ENCODE measurements at regions not wholly inside any gene's neighbourhood (a gene's known extent, or its start where the extent isn't known, plus 50 kb on each side); places are given as distances from the start of the nearest gene placed in this dataset.

DNA sequence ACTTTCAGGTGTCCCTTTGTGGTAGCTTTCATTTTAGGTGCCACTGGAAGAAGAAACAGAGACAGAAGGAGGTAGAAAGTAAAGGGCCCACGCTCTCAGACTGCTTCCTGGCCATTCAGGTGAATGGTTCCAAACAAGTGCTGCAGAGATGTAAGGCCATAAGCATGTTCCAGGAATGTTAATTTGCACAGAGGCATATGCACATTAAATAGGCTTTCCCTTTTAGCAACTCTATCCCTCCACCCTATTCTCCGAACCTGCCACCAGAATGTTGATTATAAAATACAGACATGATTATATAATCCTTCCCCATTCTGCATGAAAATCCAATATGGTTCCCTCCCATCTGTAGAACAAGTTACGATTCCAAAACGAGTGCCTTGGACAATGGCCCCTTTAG is 297.2 kb downstream of the C6orf118 start:
- Histone ChIP-seq H3K27ac (no peak overlapping the region), H3K36me3 (no peaks in the 10 kb centered on the region), H3K4me1 (no peaks in the 10 kb centered on the region), H3K27me3 (no peaks in the 10 kb centered on the region), H3K9me3 (no peaks in the 10 kb centered on the region), H3K4me3 (no peak overlapping the region)
- WGBS (ENCODE audit: insufficient coverage, low coverage, low lambda C conversion rate, missing lambda C conversion rate) = 65% methylated on average over 3 of the region's 4 CpGs
- DNase-seq (no peak), ATAC-seq (no peak)
- no peak for TF ChIP-seq POLR2A (IDR thresholded peaks at IDR 0.05)
- TF ChIP-seq, protein P1, sequence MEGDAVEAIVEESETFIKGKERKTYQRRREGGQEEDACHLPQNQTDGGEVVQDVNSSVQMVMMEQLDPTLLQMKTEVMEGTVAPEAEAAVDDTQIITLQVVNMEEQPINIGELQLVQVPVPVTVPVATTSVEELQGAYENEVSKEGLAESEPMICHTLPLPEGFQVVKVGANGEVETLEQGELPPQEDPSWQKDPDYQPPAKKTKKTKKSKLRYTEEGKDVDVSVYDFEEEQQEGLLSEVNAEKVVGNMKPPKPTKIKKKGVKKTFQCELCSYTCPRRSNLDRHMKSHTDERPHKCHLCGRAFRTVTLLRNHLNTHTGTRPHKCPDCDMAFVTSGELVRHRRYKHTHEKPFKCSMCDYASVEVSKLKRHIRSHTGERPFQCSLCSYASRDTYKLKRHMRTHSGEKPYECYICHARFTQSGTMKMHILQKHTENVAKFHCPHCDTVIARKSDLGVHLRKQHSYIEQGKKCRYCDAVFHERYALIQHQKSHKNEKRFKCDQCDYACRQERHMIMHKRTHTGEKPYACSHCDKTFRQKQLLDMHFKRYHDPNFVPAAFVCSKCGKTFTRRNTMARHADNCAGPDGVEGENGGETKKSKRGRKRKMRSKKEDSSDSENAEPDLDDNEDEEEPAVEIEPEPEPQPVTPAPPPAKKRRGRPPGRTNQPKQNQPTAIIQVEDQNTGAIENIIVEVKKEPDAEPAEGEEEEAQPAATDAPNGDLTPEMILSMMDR (IDR thresholded peaks at IDR 0.05) = no peak
- intact Hi-C loops (cut with DNase I) = no loop called here

DNA sequence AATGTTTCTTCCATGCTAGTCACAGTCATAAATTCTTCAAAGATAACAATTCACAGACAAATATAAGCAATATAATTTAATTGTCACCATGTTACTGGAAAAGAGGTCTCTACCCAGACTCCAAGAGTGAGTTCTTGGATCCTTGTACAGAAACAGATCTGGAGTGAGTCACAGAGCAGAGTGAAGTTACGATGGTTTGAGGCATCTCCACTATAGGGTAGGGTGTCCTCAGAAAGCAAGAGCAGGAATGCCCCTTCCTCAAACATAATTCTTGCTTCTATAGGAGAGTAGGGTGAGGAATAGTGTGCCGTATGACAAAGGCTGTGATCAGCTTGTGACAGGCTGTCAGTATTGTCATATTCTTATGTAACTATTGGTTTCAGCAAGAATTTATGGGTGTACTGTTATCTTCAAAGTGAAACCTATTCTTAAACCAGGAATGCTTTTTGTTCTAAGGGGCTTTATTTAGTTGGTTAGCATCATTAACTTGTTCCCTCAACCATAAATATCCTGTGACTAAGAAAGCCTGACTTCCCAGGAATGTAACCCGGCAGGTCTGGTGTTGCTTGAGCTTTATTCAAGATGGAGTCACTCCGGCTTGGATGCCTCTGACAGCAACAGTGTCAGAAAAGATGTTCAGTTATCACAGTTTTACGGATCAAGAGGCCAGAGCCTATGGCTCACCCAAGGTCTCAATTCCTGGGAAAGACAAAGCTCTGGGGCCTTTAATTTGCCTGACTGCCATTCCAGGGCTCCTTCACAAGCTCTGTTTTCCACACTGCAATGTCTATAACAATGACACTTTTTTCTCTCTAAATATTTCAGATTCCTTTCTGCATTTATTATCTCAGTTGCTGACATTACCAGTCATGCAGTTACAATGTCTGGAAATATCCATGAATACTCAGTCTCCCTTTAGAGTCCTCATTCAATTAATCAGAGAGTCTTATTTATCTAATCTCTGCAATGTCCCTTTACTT is 298.6 kb downstream of the C6orf118 start:
- Histone ChIP-seq H3K4me1 (no peaks in the 10 kb centered on the region), H3K36me3 (no peaks in the 10 kb centered on the region), H3K9me3 (no peaks in the 10 kb centered on the region), H3K4me3 (no peak overlapping the region), H3K27ac (no peak overlapping the region), H3K27me3 (no peaks in the 10 kb centered on the region)
- no peak for TF ChIP-seq POLR2A (IDR thresholded peaks at IDR 0.05)
- TF ChIP-seq, protein P1 (IDR thresholded peaks at IDR 0.05) = no peak
- ATAC-seq = no peak
- intact Hi-C loops (cut with DNase I) = no loop called here
- WGBS (ENCODE audit: insufficient coverage, low coverage, low lambda C conversion rate, missing lambda C conversion rate) = 80% methylated on average over 5 of the region's 5 CpGs
- no peak for DNase-seq

DNA sequence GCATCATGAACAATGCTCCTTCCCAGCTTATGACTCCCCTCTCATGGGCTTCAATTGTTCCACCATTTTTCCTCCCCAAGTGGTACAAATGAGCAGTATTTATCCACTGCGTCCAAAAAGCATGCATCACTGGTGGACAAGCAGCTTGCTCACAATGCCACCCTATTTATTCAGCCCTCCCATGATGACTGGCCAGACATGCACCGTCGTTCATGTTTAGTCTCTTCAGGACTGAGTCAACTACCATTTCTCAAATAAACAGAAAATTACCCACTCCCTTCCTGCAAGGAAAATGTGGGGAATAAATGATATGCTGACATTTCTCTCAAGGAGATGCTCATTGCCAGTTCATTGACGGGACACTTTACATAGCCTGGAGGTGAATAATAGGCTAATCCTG is 300.4 kb downstream of the C6orf118 start:
- WGBS (ENCODE audit: insufficient coverage, low coverage, low lambda C conversion rate, missing lambda C conversion rate) = 65% methylated on average over 4 of the region's 4 CpGs
- H3K4me3 ChIP-seq = no peak overlapping the region
- H3K27me3 ChIP-seq = no peaks in the 10 kb centered on the region
- no peaks in the 10 kb centered on the region for H3K4me1 ChIP-seq
- TF ChIP-seq POLR2A (IDR thresholded peaks at IDR 0.05) = no peak
- TF ChIP-seq, protein P1 (IDR thresholded peaks at IDR 0.05) = no peak
- ATAC-seq (no peak), DNase-seq (no peak)
- intact Hi-C loops (cut with DNase I) = no loop called here
- H3K36me3 ChIP-seq = no peaks in the 10 kb centered on the region
- H3K9me3 ChIP-seq = no peaks in the 10 kb centered on the region
- H3K27ac ChIP-seq = no peak overlapping the region

DNA sequence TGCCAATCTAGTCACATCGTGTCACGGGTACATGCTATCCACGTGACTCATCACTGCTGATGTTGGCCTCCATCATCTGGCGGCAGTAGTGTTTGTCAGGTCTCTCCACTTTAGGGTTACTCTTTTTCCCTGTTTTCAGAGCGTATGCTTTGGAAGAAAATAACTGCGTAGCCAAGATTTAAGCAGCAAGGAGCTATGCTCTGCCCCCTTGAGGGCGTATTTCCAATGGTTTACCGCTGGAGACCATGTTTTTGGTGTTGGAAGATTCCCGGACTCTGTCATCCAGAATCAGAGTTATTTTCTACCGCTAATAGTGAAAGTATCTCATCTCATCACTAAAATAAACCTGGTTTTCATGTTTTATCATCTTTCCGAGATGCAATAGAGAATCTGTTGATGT is 306.5 kb downstream of the C6orf118 start:
- intact Hi-C loops (cut with DNase I) = no loop called here
- DNase-seq (no peak), ATAC-seq (no peak)
- no peak overlapping the region for H3K27ac ChIP-seq
- no peaks in the 10 kb centered on the region for H3K27me3 ChIP-seq
- no peak overlapping the region for H3K4me3 ChIP-seq
- no peak for TF ChIP-seq POLR2A (IDR thresholded peaks at IDR 0.05)
- TF ChIP-seq, protein P1 (IDR thresholded peaks at IDR 0.05) = no peak
- no peaks in the 10 kb centered on the region for H3K4me1 ChIP-seq
- no peaks in the 10 kb centered on the region for H3K36me3 ChIP-seq
- no peaks in the 10 kb centered on the region for H3K9me3 ChIP-seq
- WGBS (ENCODE audit: insufficient coverage, low coverage, low lambda C conversion rate, missing lambda C conversion rate) = 73% methylated on average over 11 of the region's 11 CpGs
